Nephron progenitor cell (in vitro differentiated cells): ENCODE measurements at regions not wholly inside any gene's neighbourhood (a gene's known extent, or its start where the extent isn't known, plus 50 kb on each side); places are given as distances from the start of the nearest gene placed in this dataset.

Source experiments
- DNase-seq: peaks from one replicate; pipeline ENCODE4 v3.0.0; 2021
- H3K27ac Mint-ChIP-seq: 2 replicates; pipeline ENCODE4 v1.8.0; 2021; ENCODE audit warnings: mild to moderate bottlenecking, moderate library complexity, mixed read lengths
- H3K27me3 Mint-ChIP-seq: 2 replicates; pipeline ENCODE4 v1.8.0; 2021; ENCODE audit warnings: mild to moderate bottlenecking, low read depth, mixed read lengths; ENCODE audit not compliant: poor library complexity
- H3K36me3 Mint-ChIP-seq: 2 replicates; pipeline ENCODE4 v1.8.0; 2021; ENCODE audit warnings: low read depth, mixed read lengths
- H3K4me1 Mint-ChIP-seq: 2 replicates; pipeline ENCODE4 v1.8.0; 2021; ENCODE audit warnings: mixed read lengths
- H3K4me3 Mint-ChIP-seq: 2 replicates; pipeline ENCODE4 v1.8.0; 2021; ENCODE audit warnings: mild to moderate bottlenecking, moderate library complexity, mixed read lengths
- H3K9me3 Mint-ChIP-seq: 2 replicates; pipeline ENCODE4 v1.8.0; 2021; ENCODE audit warnings: mild to moderate bottlenecking, moderate library complexity, mixed read lengths
- CTCF ChIP-seq: fragments of 200-600 bp; sonication (generic); IDR thresholded peaks from 2 replicates; pipeline ENCODE4 v1.5.0; 2021; ENCODE audit warnings: antibody characterized with exemption

DNA sequence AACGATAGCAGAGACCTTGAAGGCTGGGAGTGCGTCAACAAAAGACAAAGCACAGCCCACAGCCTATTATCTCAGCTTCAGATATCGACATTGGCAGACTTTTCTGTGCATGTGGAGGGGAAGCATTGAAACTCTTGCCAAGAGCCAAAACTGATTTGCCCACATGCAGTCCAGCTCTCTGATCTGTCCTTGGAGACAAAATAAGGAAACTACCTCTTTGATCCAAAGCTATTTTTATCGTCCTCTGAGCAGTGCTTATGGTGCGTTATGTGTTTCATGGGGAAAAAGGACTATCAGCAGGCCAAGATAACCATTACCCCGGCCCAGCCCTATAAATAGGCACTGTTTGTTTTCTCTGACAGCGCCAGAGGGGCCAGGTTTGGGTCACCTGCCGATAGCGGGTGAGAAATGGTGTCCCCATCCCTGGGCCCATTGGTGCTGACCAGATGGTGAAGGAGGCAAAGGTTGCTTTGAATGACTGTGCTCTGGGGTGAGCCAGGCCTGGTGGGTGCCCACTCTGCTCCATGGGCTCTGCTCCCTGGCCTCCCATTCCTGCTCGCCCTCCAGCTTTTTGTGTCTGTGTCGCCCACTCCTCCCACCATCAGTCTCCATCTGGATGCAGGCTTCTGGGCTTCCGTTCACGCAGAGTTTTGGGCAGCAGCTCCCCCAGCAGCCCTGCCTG, 176.1 kb upstream of the HS6ST1 start:
- Mint-ChIP-seq H3K36me3 (no peaks in the 10 kb centered on the region), H3K4me1 (peaks cover 47% of the 10 kb centered on the region), H3K27me3 (peaks cover 30% of the 10 kb centered on the region), H3K9me3 (peaks cover 7% of the 10 kb centered on the region), H3K4me3 (no peak overlapping the region), H3K27ac (no peak overlapping the region)
- DNase-seq: no peak
- no peak for TF ChIP-seq CTCF

GRCh38 chr2:128495996-128496547, 177.4 kb upstream of the HS6ST1 start:
- H3K36me3 Mint-ChIP-seq: no peaks in the 10 kb centered on the region
- H3K9me3 Mint-ChIP-seq: peaks cover 7% of the 10 kb centered on the region
- no peak for TF ChIP-seq CTCF
- peaks cover 26% of the 10 kb centered on the region for H3K27me3 Mint-ChIP-seq
- no peak overlapping the region for H3K4me3 Mint-ChIP-seq
- no peak overlapping the region for H3K27ac Mint-ChIP-seq
- no peak for DNase-seq
- H3K4me1 Mint-ChIP-seq: peaks cover 42% of the 10 kb centered on the region

GRCh38 chr2:128496700-128497099, 178.0 kb upstream of the HS6ST1 start:
- no peak for TF ChIP-seq CTCF

DNA sequence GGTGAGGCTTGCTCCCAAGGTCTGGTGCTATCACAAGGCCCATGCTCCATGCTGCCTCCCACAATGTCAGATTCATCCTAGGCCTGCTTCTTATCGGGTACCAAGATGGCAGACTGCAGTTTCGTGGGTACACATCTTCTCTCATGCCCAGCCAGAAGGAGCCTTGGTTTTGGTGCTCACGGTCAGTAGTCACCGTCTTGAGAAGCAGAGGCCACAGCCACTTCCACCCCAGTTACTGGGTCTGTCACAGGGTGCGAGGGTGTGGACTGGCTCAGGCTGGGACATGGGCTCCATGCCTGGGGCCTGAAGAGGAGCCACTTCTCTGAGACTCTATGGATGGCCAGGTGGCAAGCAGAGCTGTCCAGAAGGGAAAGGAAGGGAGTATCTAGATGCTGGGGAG, 178.8 kb upstream of the HS6ST1 start:
- peaks cover 21% of the 10 kb centered on the region for H3K27me3 Mint-ChIP-seq
- H3K9me3 Mint-ChIP-seq: peaks cover 7% of the 10 kb centered on the region
- H3K4me3 Mint-ChIP-seq: no peak overlapping the region
- no peaks in the 10 kb centered on the region for H3K36me3 Mint-ChIP-seq
- no peak overlapping the region for H3K27ac Mint-ChIP-seq
- no peak for DNase-seq
- no peak for TF ChIP-seq CTCF
- peaks cover 49% of the 10 kb centered on the region for H3K4me1 Mint-ChIP-seq

More at GRCh38 chr2:128496700-128497099, 178.0 kb upstream of the HS6ST1 start:
- Mint-ChIP-seq H3K27ac (no peak overlapping the region), H3K4me1 (peaks cover 42% of the 10 kb centered on the region), H3K27me3 (peaks cover 21% of the 10 kb centered on the region), H3K36me3 (no peaks in the 10 kb centered on the region), H3K9me3 (peaks cover 7% of the 10 kb centered on the region), H3K4me3 (no peak overlapping the region)
- DNase-seq: no peak

GRCh38 chr2:128498086-128498485, 179.4 kb upstream of the HS6ST1 start:
- no peak for TF ChIP-seq CTCF
- DNase-seq: no peak
- H3K4me1 Mint-ChIP-seq: peaks cover 55% of the 10 kb centered on the region
- H3K27me3 Mint-ChIP-seq: peaks cover 17% of the 10 kb centered on the region
- no peak overlapping the region for H3K4me3 Mint-ChIP-seq
- no peak overlapping the region for H3K27ac Mint-ChIP-seq
- peaks cover 3% of the 10 kb centered on the region for H3K9me3 Mint-ChIP-seq
- no peaks in the 10 kb centered on the region for H3K36me3 Mint-ChIP-seq

DNA sequence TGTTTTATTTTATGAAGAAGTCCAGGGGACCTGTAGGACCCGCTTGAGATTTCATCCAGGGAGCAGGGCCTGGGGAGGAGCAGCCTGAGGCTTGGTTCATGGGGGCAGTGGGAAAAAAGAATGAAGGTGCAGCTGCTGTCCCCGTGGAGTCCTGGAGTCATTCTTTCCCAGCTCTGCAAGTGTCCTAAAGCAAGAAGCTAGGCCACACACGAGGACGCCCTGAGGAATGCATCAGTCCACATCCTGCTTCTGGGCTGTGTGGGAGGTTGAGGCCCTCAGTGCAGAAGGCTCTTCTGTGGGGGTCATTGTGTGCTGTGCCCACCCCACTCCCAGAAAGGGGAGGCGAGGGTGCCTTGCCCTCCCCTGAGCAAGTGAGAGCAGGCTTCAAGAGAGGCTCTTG, 179.9 kb upstream of the HS6ST1 start:
- Mint-ChIP-seq H3K27ac (no peak overlapping the region), H3K4me3 (no peak overlapping the region), H3K36me3 (no peaks in the 10 kb centered on the region), H3K27me3 (peaks cover 17% of the 10 kb centered on the region), H3K4me1 (peaks cover 60% of the 10 kb centered on the region), H3K9me3 (peaks cover 3% of the 10 kb centered on the region)
- no peak for TF ChIP-seq CTCF
- no peak for DNase-seq
